Neural cell (in vitro differentiated cells): ENCODE measurements at regions not wholly inside any gene's neighbourhood (a gene's known extent, or its start where the extent isn't known, plus 50 kb on each side); places are given as distances from the start of the nearest gene placed in this dataset.

Source experiments
- H2AFZ ChIP-seq: fragments of 200-600, 300-800 bp; sonication (generic), shearing (Covaris generic); 2 replicates; pipeline ENCODE4 v1.6.0; 2014; ENCODE audit warnings: low read depth, mild to moderate bottlenecking, antibody characterized with exemption, low read length, moderate library complexity
- H3F3A ChIP-seq: fragments of 200-600 bp; shearing (Covaris generic); 2 replicates; pipeline ENCODE4 v1.6.1; 2016; ENCODE audit warnings: mild to moderate bottlenecking, moderate library complexity, mixed read lengths, antibody characterized with exemption, low read length; ENCODE audit not compliant: insufficient read depth, poor library complexity, severe bottlenecking
- H3K27ac ChIP-seq: fragments of 200-600, 300-800 bp; sonication (generic), shearing (Covaris generic); 2 replicates; pipeline ENCODE4 v1.5.1; 2014; ENCODE audit warnings: mild to moderate bottlenecking, low read length, moderate library complexity
- H3K27me3 ChIP-seq: fragments of 300-800, 200-600 bp; sonication (generic), shearing (Covaris generic); 2 replicates; pipeline ENCODE4 v1.6.0; 2014; ENCODE audit warnings: mild to moderate bottlenecking, low read depth, low read length, moderate library complexity; ENCODE audit not compliant: insufficient read depth
- H3K36me3 ChIP-seq: fragments of 300-800, 200-600 bp; sonication (generic), shearing (Covaris generic); 2 replicates; pipeline ENCODE4 v1.5.1; 2014; ENCODE audit warnings: mild to moderate bottlenecking, antibody characterized with exemption, low read length, moderate library complexity; ENCODE audit not compliant: insufficient read depth
- H3K4me2 ChIP-seq: fragments of 300-800, 200-600 bp; sonication (generic), shearing (Covaris generic); 2 replicates; pipeline ENCODE4 v1.6.0; 2014; ENCODE audit warnings: mild to moderate bottlenecking, low read length
- H3K4me3 ChIP-seq: fragments of 300-800, 200-600 bp; sonication (generic), shearing (Covaris generic); 2 replicates; pipeline ENCODE4 v1.5.1; 2014; ENCODE audit warnings: mild to moderate bottlenecking, low read length, moderate library complexity
- H3K79me2 ChIP-seq: fragments of 200-600 bp; shearing (Covaris generic); replicated peaks from 2 replicates; pipeline ENCODE4 v1.6.0; 2014; ENCODE audit warnings: mild to moderate bottlenecking, low read length, moderate library complexity; ENCODE audit not compliant: insufficient read depth
- H3K9ac ChIP-seq: fragments of 300-800, 200-600 bp; sonication (generic), shearing (Covaris generic); 2 replicates; pipeline ENCODE4 v1.6.1; 2016; ENCODE audit warnings: mild to moderate bottlenecking, low read length, mixed read lengths
- H3K9me2 ChIP-seq: fragments of 200-600 bp; shearing (Covaris generic); 2 replicates; pipeline ENCODE4 v1.6.1; 2016; ENCODE audit warnings: mild to moderate bottlenecking, low read length, mixed read lengths; ENCODE audit not compliant: insufficient read depth
- H3K9me3 ChIP-seq: fragments of 200-600, 300-800 bp; sonication (generic), shearing (Covaris generic); 2 replicates; pipeline ENCODE4 v1.6.1; 2016; ENCODE audit warnings: mild to moderate bottlenecking, mixed run types, low read length, moderate library complexity, mixed read lengths
- H4K20me1 ChIP-seq: fragments of 200-600 bp; shearing (Covaris generic); 2 replicates; pipeline ENCODE4 v1.6.1; 2016; ENCODE audit warnings: mild to moderate bottlenecking, mixed run types; ENCODE audit not compliant: insufficient read depth
- CTCF ChIP-seq: fragments of 450-650 bp; IDR thresholded peaks from 2 replicates; pipeline ENCODE4 v1.5.1; 2014; ENCODE audit warnings: antibody characterized with exemption, mild to moderate bottlenecking, moderate library complexity; ENCODE audit not compliant: poor library complexity, severe bottlenecking
- EP300 ChIP-seq: fragments of 450-650 bp; conservative IDR thresholded peaks from 2 replicates; pipeline ENCODE4 v1.6.1; 2014; ENCODE audit warnings: antibody characterized with exemption, mild to moderate bottlenecking, moderate library complexity; ENCODE audit not compliant: poor library complexity, severe bottlenecking
- EZH2 ChIP-seq: fragments of 200-600, 300-800 bp; shearing (Covaris generic), sonication (generic); IDR thresholded peaks from 2 replicates; pipeline ENCODE4 v1.6.1; 2014; ENCODE audit warnings: antibody characterized with exemption, low read length, borderline replicate concordance, mild to moderate bottlenecking; ENCODE audit not compliant: insufficient read depth, poor library complexity, severe bottlenecking
- MXI1 ChIP-seq: fragments of 450-650 bp; conservative IDR thresholded peaks from 2 replicates; pipeline ENCODE4 v1.6.1; 2014; ENCODE audit warnings: antibody characterized with exemption, mild to moderate bottlenecking; ENCODE audit not compliant: poor library complexity, severe bottlenecking
- POLR2AphosphoS5 ChIP-seq: IDR thresholded peaks from 2 replicates; pipeline ENCODE4 v1.6.1; 2012
- RAD21 ChIP-seq: fragments of 450-650 bp; conservative IDR thresholded peaks from 2 replicates; pipeline ENCODE4 v1.6.1; 2014; ENCODE audit warnings: antibody characterized with exemption, mild to moderate bottlenecking, moderate library complexity
- REST ChIP-seq: IDR thresholded peaks from 2 replicates; pipeline ENCODE4 v1.6.1; 2012; ENCODE audit warnings: borderline replicate concordance
- SMC3 ChIP-seq: fragments of 450-650 bp; conservative IDR thresholded peaks from 2 replicates; pipeline ENCODE4 v1.6.1; 2014; ENCODE audit warnings: antibody characterized with exemption, mild to moderate bottlenecking, moderate library complexity; ENCODE audit not compliant: poor library complexity
- TAF1 ChIP-seq: IDR thresholded peaks from 2 replicates; pipeline ENCODE4 v1.6.1; 2012; ENCODE audit warnings: low read depth

- no peak overlapping the region for H3K9ac ChIP-seq
- no peaks in the 10 kb centered on the region for H3K27me3 ChIP-seq
- H3K27ac ChIP-seq, result no peak overlapping the region
- H2AFZ ChIP-seq, result no peak overlapping the region
- no peak overlapping the region for H3K4me3 ChIP-seq
- H3F3A ChIP-seq, result no peaks in the 10 kb centered on the region
- H3K79me2 ChIP-seq, result no peaks in the 10 kb centered on the region
- H3K4me2 ChIP-seq, result no peak overlapping the region
- H3K36me3 ChIP-seq, result no peaks in the 10 kb centered on the region
- H4K20me1 ChIP-seq, result no peaks in the 10 kb centered on the region
- H3K9me2 ChIP-seq, result no peaks in the 10 kb centered on the region
- no peak for TF ChIP-seq EZH2
- no peak for TF ChIP-seq POLR2AphosphoS5
- no peak for TF ChIP-seq MXI1
- no peak for TF ChIP-seq EP300
- no peak for TF ChIP-seq CTCF
- no peak for TF ChIP-seq REST
- TF ChIP-seq RAD21, result no peak
- no peak for TF ChIP-seq SMC3
- no peak for TF ChIP-seq TAF1
- no peaks in the 10 kb centered on the region for H3K9me3 ChIP-seq
Observed at GRCh38 chr14:43540948-43541347, 966.1 kb downstream of the FSCB start.

- H3K9ac ChIP-seq, result no peak overlapping the region
- no peak overlapping the region for H3K4me3 ChIP-seq
- no peaks in the 10 kb centered on the region for H3K9me3 ChIP-seq
- no peaks in the 10 kb centered on the region for H3K79me2 ChIP-seq
- no peak overlapping the region for H3K4me2 ChIP-seq
- H3K36me3 ChIP-seq, result no peaks in the 10 kb centered on the region
- H4K20me1 ChIP-seq, result no peaks in the 10 kb centered on the region
- H3K9me2 ChIP-seq, result no peaks in the 10 kb centered on the region
- TF ChIP-seq CTCF, result no peak
- TF ChIP-seq EP300, result no peak
- TF ChIP-seq SMC3, result no peak
- H3F3A ChIP-seq, result no peaks in the 10 kb centered on the region
- no peak overlapping the region for H3K27ac ChIP-seq
- no peak overlapping the region for H2AFZ ChIP-seq
- H3K27me3 ChIP-seq, result no peaks in the 10 kb centered on the region
Observed at GRCh38 chr14:43539210-43539609, 967.9 kb downstream of the FSCB start.
